ENCODE measurements at regions not wholly inside any gene's neighbourhood (a gene's known extent, or its start where the extent isn't known, plus 50 kb on each side); places are given as distances from the start of the nearest gene placed in this dataset.

- TF ChIP-seq CTCF (IDR thresholded peaks at IDR 0.05) (no peak), EP300 (IDR thresholded peaks at IDR 0.05) (no peak), POLR2A (IDR thresholded peaks at IDR 0.05) (no peak)
Measured at GRCh38 chr1:87795615-87796337, 467.1 kb downstream of the LMO4 start.
